NCI-H2107 treated with DMSO at 0.1 percent for 48 hours (cell line): ENCODE measurements at regions not wholly inside any gene's neighbourhood (a gene's known extent, or its start where the extent isn't known, plus 50 kb on each side); places are given as distances from the start of the nearest gene placed in this dataset.
A peak's percentile ranks its signal among the peaks of the same experiment; 100 is the strongest.
"Not testable (repeated sequence)": the region's sequence is repeated elsewhere in the genome, so short reads cannot be mapped to it uniquely, and the experiment has no call there.

ENCODE experiments used
- DNase-seq: peaks from one replicate; lab custom pipeline; 2025; ENCODE audit not compliant: unreplicated experiment; lab: John Stamatoyannopoulos, UW

- no peak for DNase-seq
Observed at GRCh38 chr22:48498526-48499331, 1328.9 kb downstream of the BRD1 start.

- DNase-seq = not testable (repeated sequence)
Observed at GRCh38 chr22:48497743-48498520, 1329.7 kb downstream of the BRD1 start.

- DNase-seq = no peak
Observed at GRCh38 chr22:48496987-48497650, 1330.6 kb downstream of the BRD1 start.

- DNase-seq = no peak
Observed at GRCh38 chr22:48496226-48496845, 1331.3 kb downstream of the BRD1 start.

- no peak for DNase-seq
Observed at GRCh38 chr22:48495751-48496080, 1332.0 kb downstream of the BRD1 start.

- DNase-seq = no peak
Observed at GRCh38 chr22:48494968-48495750, 1332.5 kb downstream of the BRD1 start.

GRCh38 chr22:48494256-48494967, 1333.3 kb downstream of the BRD1 start:
- no peak for DNase-seq

GRCh38 chr22:48493733-48494132, 1333.9 kb downstream of the BRD1 start:
- DNase-seq = no peak

- peak; percentile 26 for DNase-seq
Observed at GRCh38 chr22:48492366-48493320, 1335.0 kb downstream of the BRD1 start.

- DNase-seq = peak; percentile 2
Observed at GRCh38 chr22:48491451-48491941, 1336.2 kb downstream of the BRD1 start.

GRCh38 chr22:48490500-48491411, 1336.9 kb downstream of the BRD1 start:
- DNase-seq = no peak

- DNase-seq = no peak
Observed at GRCh38 chr22:48489551-48490499, 1337.8 kb downstream of the BRD1 start.

GRCh38 chr22:48488611-48489511, 1338.8 kb downstream of the BRD1 start:
- DNase-seq = no peak

GRCh38 chr22:48488149-48488551, 1339.5 kb downstream of the BRD1 start:
- no peak for DNase-seq

GRCh38 chr22:48486558-48486957, 1341.1 kb downstream of the BRD1 start:
- no peak for DNase-seq

GRCh38 chr22:48486134-48486532, 1341.5 kb downstream of the BRD1 start:
- DNase-seq = no peak
